Naive thymus-derived CD4-positive, alpha-beta T cell (primary cell): ENCODE measurements at regions not wholly inside any gene's neighbourhood (a gene's known extent, or its start where the extent isn't known, plus 50 kb on each side); places are given as distances from the start of the nearest gene placed in this dataset.

Experiments
- ATAC-seq: fragments of 150-1000 bp; cut with Tn5 transposase; 2 replicates; pipeline ENCODE4 v1.10.0; 2021; ENCODE audit warnings: mild to moderate bottlenecking, moderate library complexity
- CTCF ChIA-PET: fragments of 350-600 bp; sonication (Branson Sonifier 250); formaldehyde crosslinking; loops from one replicate; lab custom pipeline; 2021; ENCODE audit warnings: antibody characterized with exemption; lab: Charles Lee
- POLR2A ChIA-PET: fragments of 350-600 bp; sonication (Branson Sonifier 250); formaldehyde crosslinking; loops from one replicate; lab custom pipeline; 2021; ENCODE audit warnings: antibody characterized with exemption, inconsistent platforms; lab: Charles Lee
- DNase-seq, 9 donors: peaks; one replicate each; pipeline versions ENCODE4 v3.0.0 to v3.0.0-alpha.2; 2020 to 2022; ENCODE audit warnings: mixed read lengths in 1 of 9
- H3K27ac ChIP-seq: one replicate; pipeline ENCODE4 v1.7.0; 2013; ENCODE audit warnings: mild to moderate bottlenecking, low read depth, low read length, moderate library complexity
- H3K27me3 ChIP-seq, 2 donors: one replicate each; pipeline ENCODE4 v1.7.0; 2013; ENCODE audit warnings: low read length in 2 of 2, mild to moderate bottlenecking in 2 of 2, moderate library complexity in 2 of 2; ENCODE audit not compliant: control insufficient read depth in 2 of 2, insufficient read depth in 2 of 2
- H3K36me3 ChIP-seq, 3 experiments: 1 replicate in 2 of 3; 2 replicates in 1 of 3; pipeline ENCODE4 v1.7.0; 2013; ENCODE audit warnings: low read length in 3 of 3, mild to moderate bottlenecking in 3 of 3, moderate library complexity in 1 of 3; ENCODE audit not compliant: insufficient read depth in 3 of 3, control insufficient read depth in 2 of 3
- H3K4me1 ChIP-seq, 2 donors: one replicate each; pipeline ENCODE4 v1.7.0; 2013; ENCODE audit warnings: low read length in 2 of 2, mild to moderate bottlenecking in 2 of 2, moderate library complexity in 1 of 2; ENCODE audit not compliant: control insufficient read depth in 2 of 2, insufficient read depth in 2 of 2
- H3K4me3 ChIP-seq: 2 replicates; pipeline ENCODE4 v1.7.0; 2013; ENCODE audit warnings: mild to moderate bottlenecking, low read length
- H3K9me3 ChIP-seq, 3 experiments: 1 replicate in 2 of 3; 2 replicates in 1 of 3; pipeline ENCODE4 v1.7.0; 2013; ENCODE audit warnings: low read length in 3 of 3; ENCODE audit not compliant: control insufficient read depth in 2 of 3
- H3K27ac Mint-ChIP-seq, 9 donors: one replicate each; pipeline ENCODE4 v1.8.0; 2020 to 2022; ENCODE audit warnings: mixed read lengths in 9 of 9, mild to moderate bottlenecking in 8 of 9, moderate library complexity in 5 of 9, inconsistent platforms in 2 of 9
- H3K27me3 Mint-ChIP-seq, 5 donors: one replicate each; pipeline ENCODE4 v1.8.0; 2021 to 2022; ENCODE audit warnings: mixed read lengths in 5 of 5, mild to moderate bottlenecking in 1 of 5
- H3K36me3 Mint-ChIP-seq, 5 donors: one replicate each; pipeline ENCODE4 v1.8.0; 2020 to 2022; ENCODE audit warnings: mixed read lengths in 5 of 5, mild to moderate bottlenecking in 3 of 5, inconsistent platforms in 1 of 5
- H3K4me1 Mint-ChIP-seq, 7 donors: one replicate each; pipeline ENCODE4 v1.8.0; 2020 to 2022; ENCODE audit warnings: mixed read lengths in 7 of 7, mild to moderate bottlenecking in 3 of 7, inconsistent platforms in 1 of 7
- H3K4me3 Mint-ChIP-seq, 10 donors: one replicate each; pipeline ENCODE4 v1.8.0; 2020 to 2022; ENCODE audit warnings: mild to moderate bottlenecking in 10 of 10, mixed read lengths in 10 of 10, moderate library complexity in 6 of 10, inconsistent platforms in 2 of 10
- H3K9me3 Mint-ChIP-seq, 11 donors: one replicate each; pipeline ENCODE4 v1.8.0; 2020 to 2022; ENCODE audit warnings: mixed read lengths in 11 of 11, mild to moderate bottlenecking in 4 of 11, inconsistent platforms in 1 of 11, moderate library complexity in 1 of 11
- intact Hi-C, 2 donors: fragments of 100-400 bp; cut with micrococcal nuclease; formaldehyde crosslinking; loops; one replicate each; pipeline ENCODE4 v1.15.1; 2023

DNA sequence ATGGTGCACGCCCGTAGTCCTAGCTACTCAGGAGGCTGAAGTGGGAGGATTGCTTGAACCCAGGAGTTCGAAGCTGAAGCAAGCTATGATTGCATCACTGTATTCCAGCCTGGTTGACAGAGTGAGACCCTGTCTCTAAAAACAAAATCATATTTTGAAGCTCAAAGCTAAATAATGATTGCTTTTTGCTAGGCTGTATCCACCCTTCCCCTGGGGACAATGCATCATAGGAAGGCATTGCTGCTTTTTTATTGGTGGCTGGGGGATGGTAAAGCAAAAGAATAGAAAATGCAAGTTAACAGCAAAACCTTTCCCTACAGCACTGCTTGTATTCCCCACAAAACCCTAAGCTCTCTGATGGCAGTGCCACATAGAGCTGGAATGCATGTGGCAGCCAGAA lies 107.5 kb upstream of the WAC start:
- POLR2A ChIA-PET, result no interaction called here

DNA sequence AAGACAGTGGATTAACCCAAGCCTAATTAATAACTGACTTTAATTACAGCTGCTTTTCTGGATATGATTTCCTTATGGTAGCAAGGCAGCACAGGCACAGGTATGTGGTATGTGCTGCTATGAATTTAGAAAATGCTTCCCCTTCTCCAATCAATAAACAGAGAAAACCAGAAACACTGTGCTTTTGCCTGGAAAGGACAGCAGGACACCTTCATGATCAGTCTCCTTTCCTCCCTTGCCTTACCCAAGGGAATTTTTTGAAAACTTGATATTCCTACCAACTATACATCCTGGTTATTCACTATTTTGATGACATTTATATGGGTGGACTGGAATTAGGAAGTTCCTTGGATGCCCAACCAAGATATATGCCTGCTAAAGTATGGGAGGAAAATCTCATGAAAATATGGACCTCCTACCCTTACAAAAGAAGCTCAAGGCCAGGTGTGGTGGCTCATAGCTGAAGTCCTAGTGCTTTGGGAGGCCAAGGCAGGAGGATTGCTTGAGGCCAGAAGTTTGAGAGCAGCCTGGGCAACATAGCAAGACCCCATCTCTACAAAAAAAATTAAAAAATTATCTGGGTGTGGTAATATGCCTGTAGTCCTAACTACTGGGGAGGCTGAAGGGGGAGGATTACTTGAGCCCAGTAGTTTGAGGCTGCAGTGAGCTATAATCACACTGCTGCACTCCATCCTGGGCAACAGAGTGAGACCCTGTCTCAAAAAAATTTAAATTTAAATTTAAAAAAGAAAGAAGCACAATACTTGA lies 106.3 kb upstream of the WAC start:
- H3K9me3 ChIP-seq, result no peaks in the 10 kb centered on the region
- Mint-ChIP-seq H3K4me3 (no peak overlapping the region), H3K9me3 (peaks cover 0 to 4% (median 0%) of the 10 kb centered on the region in 11 donors), H3K27ac (no peak overlapping the region), H3K27me3 (peaks cover 0 to 16% (median 4%) of the 10 kb centered on the region in 5 donors), H3K4me1 (no peaks in the 10 kb centered on the region), H3K36me3 (no peaks in the 10 kb centered on the region)
- CTCF ChIA-PET, result interaction anchor here (0.6 kb wide), 1 partner anchor 67 kb away, joined by 4 read pairs; no protein-coding TSS in a partner anchor
- no peaks in the 10 kb centered on the region for H3K4me1 ChIP-seq
- POLR2A ChIA-PET, result interaction anchor here (0.8 kb wide), 1 partner anchor 44 kb away, joined by 3 read pairs; no protein-coding TSS in a partner anchor
- no peaks in the 10 kb centered on the region for H3K36me3 ChIP-seq
- H3K4me3 ChIP-seq, result no peak overlapping the region
- DNase-seq (no peak), ATAC-seq (no peak)
- no peaks in the 10 kb centered on the region for H3K27me3 ChIP-seq
- intact Hi-C loops, result no loop called here
- H3K27ac ChIP-seq, result no peak overlapping the region

More for the DNA sequence above, 107.5 kb upstream of the WAC start:
- CTCF ChIA-PET, result no interaction called here
- intact Hi-C loops, result no loop called here
- no peak overlapping the region for H3K4me3 ChIP-seq
- no peak overlapping the region for H3K27ac ChIP-seq
- DNase-seq, result no peak
- H3K27ac Mint-ChIP-seq, result no peak overlapping the region
- H3K36me3 Mint-ChIP-seq, result no peaks in the 10 kb centered on the region
- no peaks in the 10 kb centered on the region for H3K4me1 Mint-ChIP-seq
- H3K4me3 Mint-ChIP-seq, result no peak overlapping the region
- peaks cover 0 to 4% (median 0%) of the 10 kb centered on the region in 11 donors for H3K9me3 Mint-ChIP-seq
- H3K36me3 ChIP-seq, result no peaks in the 10 kb centered on the region
- H3K27me3 Mint-ChIP-seq, result peaks cover under 1 to 15% (median 7%) of the 10 kb centered on the region in 5 donors
- H3K27me3 ChIP-seq, result no peaks in the 10 kb centered on the region
- H3K9me3 ChIP-seq, result no peaks in the 10 kb centered on the region
- no peak for ATAC-seq
- H3K4me1 ChIP-seq, result no peaks in the 10 kb centered on the region

DNA sequence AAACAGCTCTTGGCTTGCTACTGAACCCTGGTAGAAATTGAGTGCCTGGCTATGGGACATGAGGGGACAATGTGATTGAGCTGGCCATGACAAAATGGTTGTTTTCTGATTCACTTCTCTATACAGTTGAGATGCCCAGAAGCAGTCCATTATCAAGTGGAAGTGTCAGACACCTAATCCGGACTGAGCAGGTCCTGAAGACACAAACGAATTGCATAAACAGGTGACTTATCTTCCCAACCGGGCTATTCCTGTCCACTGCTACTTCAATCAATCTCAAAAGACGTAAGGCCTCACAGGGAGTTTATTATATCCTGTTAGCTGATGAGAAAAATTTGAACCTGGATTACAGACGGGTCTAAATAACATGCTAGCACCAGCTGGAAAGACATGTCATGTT lies 105.5 kb upstream of the WAC start:
- POLR2A ChIA-PET, result interaction anchor here (0.8 kb wide), 1 partner anchor 43 kb away, joined by 3 read pairs; no protein-coding TSS in a partner anchor
- CTCF ChIA-PET, result no interaction called here
- Mint-ChIP-seq H3K4me3 (no peak overlapping the region), H3K36me3 (no peaks in the 10 kb centered on the region), H3K27me3 (peaks cover 0 to 18% (median 4%) of the 10 kb centered on the region in 5 donors), H3K9me3 (peaks cover 0 to 4% (median 0%) of the 10 kb centered on the region in 11 donors), H3K4me1 (peaks cover 3 to 7% (median 5%) of the 10 kb centered on the region in 7 donors), H3K27ac (no peak overlapping the region)
- H3K9me3 ChIP-seq, result no peaks in the 10 kb centered on the region
- no peak overlapping the region for H3K27ac ChIP-seq
- intact Hi-C loops, result no loop called here
- ATAC-seq, result no peak
- H3K36me3 ChIP-seq, result no peaks in the 10 kb centered on the region
- H3K27me3 ChIP-seq, result no peaks in the 10 kb centered on the region
- no peak overlapping the region for H3K4me3 ChIP-seq
- no peaks in the 10 kb centered on the region for H3K4me1 ChIP-seq
- DNase-seq, result no peak

DNA sequence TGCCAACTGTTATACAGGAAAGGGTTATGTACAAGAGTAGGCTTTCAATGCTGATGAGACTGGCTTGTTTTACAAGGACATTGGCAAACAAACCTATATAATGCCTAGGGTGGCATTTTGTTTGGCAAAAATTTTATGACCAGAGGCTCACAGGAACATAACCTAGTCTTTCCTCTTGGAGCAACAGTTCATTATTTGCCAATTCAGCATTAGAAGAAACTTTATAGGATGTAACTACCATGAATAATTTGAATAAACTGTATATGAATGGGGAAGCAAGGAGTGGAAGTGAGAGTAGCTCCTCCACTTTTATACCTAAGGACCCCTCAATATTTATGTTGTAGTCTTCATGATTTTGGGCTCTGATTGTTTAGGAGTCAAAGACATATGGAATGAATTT lies 103.9 kb upstream of the WAC start:
- intact Hi-C loops, result no loop called here
- POLR2A ChIA-PET, result interaction anchor here (1.3 kb wide), 1 partner anchor 8 kb away, joined by 3 read pairs; no protein-coding TSS in a partner anchor
- DNase-seq (no peak), ATAC-seq (no peak)
- Mint-ChIP-seq H3K36me3 (no peaks in the 10 kb centered on the region), H3K9me3 (peaks cover 0 to 4% (median 0%) of the 10 kb centered on the region in 11 donors), H3K27ac (no peak overlapping the region), H3K27me3 (peaks cover 0 to 14% (median 1%) of the 10 kb centered on the region in 5 donors), H3K4me1 (peaks cover 4 to 9% (median 7%) of the 10 kb centered on the region in 7 donors), H3K4me3 (no peak overlapping the region)
- no peak overlapping the region for H3K27ac ChIP-seq
- CTCF ChIA-PET, result no interaction called here
- H3K4me3 ChIP-seq, result no peak overlapping the region
- H3K27me3 ChIP-seq, result no peaks in the 10 kb centered on the region
- no peaks in the 10 kb centered on the region for H3K4me1 ChIP-seq
- H3K36me3 ChIP-seq, result no peaks in the 10 kb centered on the region
- H3K9me3 ChIP-seq, result no peaks in the 10 kb centered on the region

DNA sequence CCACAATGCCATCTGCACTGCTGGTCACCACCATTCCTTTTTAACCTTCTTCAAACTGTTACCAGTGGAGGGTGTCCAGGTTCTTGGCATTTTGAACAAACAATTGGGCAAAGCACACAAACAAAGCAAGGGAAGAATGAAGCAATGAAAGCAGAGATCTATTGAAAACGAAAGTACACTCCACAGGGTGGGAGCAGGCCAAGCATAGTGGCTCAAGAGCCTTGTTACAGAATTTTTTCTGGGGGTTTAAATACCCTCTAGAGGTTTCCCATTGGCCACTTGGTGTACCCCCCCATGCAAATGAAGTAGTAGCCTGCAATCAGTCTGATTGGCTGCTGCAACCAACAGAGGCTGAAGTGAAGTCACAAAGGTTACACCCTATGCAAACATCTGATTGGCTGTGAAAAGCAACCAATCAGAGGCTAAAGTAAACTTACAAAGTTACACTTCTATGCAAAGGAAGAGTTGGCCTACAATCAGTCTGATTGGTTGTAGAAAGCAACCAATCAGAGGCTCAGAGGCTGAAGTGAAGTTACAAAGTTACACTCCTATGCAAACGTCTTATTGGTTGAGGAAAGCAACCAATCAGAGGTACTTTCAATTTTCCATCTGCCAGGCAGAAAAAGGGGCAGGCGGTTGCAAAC lies 103.2 kb upstream of the WAC start:
- H3K27me3 ChIP-seq, result no peaks in the 10 kb centered on the region
- H3K27ac ChIP-seq, result no peak overlapping the region
- Mint-ChIP-seq H3K4me3 (no peak overlapping the region), H3K27me3 (peaks cover 0 to 14% (median 0%) of the 10 kb centered on the region in 5 donors), H3K27ac (no peak overlapping the region), H3K36me3 (no peaks in the 10 kb centered on the region), H3K9me3 (peaks cover 0 to 4% (median 0%) of the 10 kb centered on the region in 11 donors), H3K4me1 (peaks cover 4 to 9% (median 7%) of the 10 kb centered on the region in 7 donors)
- POLR2A ChIA-PET, result interaction anchor here (0.8 kb wide), 1 partner anchor 900 kb away, joined by 3 read pairs; no protein-coding TSS in a partner anchor
- no peaks in the 10 kb centered on the region for H3K4me1 ChIP-seq
- no peaks in the 10 kb centered on the region for H3K9me3 ChIP-seq
- ATAC-seq (no peak), DNase-seq (no peak)
- no peak overlapping the region for H3K4me3 ChIP-seq
- intact Hi-C loops, result loop anchor here (5.0 kb wide), 4 partner anchors 103 to 233 kb away; partner anchors contain the start of gene WAC (in 1 of the 2)
- H3K36me3 ChIP-seq, result no peaks in the 10 kb centered on the region
- CTCF ChIA-PET, result no interaction called here

DNA sequence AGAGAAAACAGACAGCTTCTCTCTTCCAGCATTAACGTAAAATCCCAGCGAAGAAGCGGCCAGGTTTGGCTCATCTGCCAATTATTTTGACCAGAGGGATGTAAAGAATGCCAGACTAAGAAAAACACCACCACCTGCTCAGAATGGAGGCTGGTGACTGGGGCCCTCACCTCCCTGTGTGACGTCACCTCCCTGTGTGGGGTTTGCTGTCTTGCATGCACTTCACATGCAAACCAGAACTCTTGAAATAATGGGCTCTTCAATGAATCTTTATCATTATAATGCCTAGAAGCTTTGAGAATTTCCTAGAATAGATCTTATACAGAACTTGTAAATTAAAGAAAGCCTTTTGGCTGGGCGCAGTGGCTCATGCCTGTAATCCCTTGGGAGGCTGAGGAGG lies 101.8 kb upstream of the WAC start:
- Histone ChIP-seq H3K9me3 (no peaks in the 10 kb centered on the region), H3K27ac (no peak overlapping the region), H3K4me1 (no peaks in the 10 kb centered on the region), H3K36me3 (no peaks in the 10 kb centered on the region), H3K27me3 (no peaks in the 10 kb centered on the region), H3K4me3 (no peak overlapping the region)
- H3K36me3 Mint-ChIP-seq, result no peaks in the 10 kb centered on the region
- intact Hi-C loops, result loop anchor here (5.0 kb wide), 4 partner anchors 101 to 231 kb away; partner anchors contain the start of gene WAC (in 1 of the 2)
- ATAC-seq, result no peak
- no peak overlapping the region for H3K27ac Mint-ChIP-seq
- peaks cover 4 to 9% (median 7%) of the 10 kb centered on the region in 7 donors for H3K4me1 Mint-ChIP-seq
- CTCF ChIA-PET, result interaction anchor here (0.7 to 0.9 kb wide), 3 partner anchors 10 to 147 kb away, joined by 3 to 4 read pairs (median 3); no protein-coding TSS in a partner anchor
- H3K27me3 Mint-ChIP-seq, result peaks cover 0 to 8% (median 0%) of the 10 kb centered on the region in 5 donors
- peaks cover 0 to 4% (median 0%) of the 10 kb centered on the region in 11 donors for H3K9me3 Mint-ChIP-seq
- POLR2A ChIA-PET, result no interaction called here
- no peak for DNase-seq
- no peak overlapping the region for H3K4me3 Mint-ChIP-seq
